WTC11 (cell line): ENCODE measurements at regions not wholly inside any gene's neighbourhood (a gene's known extent, or its start where the extent isn't known, plus 50 kb on each side); places are given as distances from the start of the nearest gene placed in this dataset.

Source experiments
- ATAC-seq: fragments of 200-7000 bp; cut with Tn5 transposase; 2 replicates; pipeline ENCODE4 v1.10.0; 2021; ENCODE audit warnings: mild to moderate bottlenecking, moderate library complexity
- CTCF ChIA-PET: fragments of 300-600 bp; sonication (Branson Sonifier 250); formaldehyde crosslinking; loops from one replicate; lab custom pipeline; 2021; ENCODE audit warnings: antibody characterized with exemption; lab: Charles Lee
- POLR2A ChIA-PET: fragments of 350-600 bp; sonication (Branson Sonifier 250); formaldehyde crosslinking; loops from one replicate; lab custom pipeline; 2021; ENCODE audit warnings: antibody characterized with exemption; lab: Charles Lee
- DNase-seq: peaks from one replicate; pipeline ENCODE4 v3.0.0; 2021; ENCODE audit warnings: low spot score
- H3K27ac Mint-ChIP-seq: 2 replicates; pipeline ENCODE4 v1.8.0; 2021; ENCODE audit warnings: mixed read lengths
- H3K27me3 Mint-ChIP-seq: 2 replicates; pipeline ENCODE4 v1.8.0; 2021; ENCODE audit warnings: low read depth, mild to moderate bottlenecking, moderate library complexity, mixed read lengths
- H3K36me3 Mint-ChIP-seq: 2 replicates; pipeline ENCODE4 v1.8.0; 2021; ENCODE audit warnings: mixed read lengths
- H3K4me1 Mint-ChIP-seq: 2 replicates; pipeline ENCODE4 v1.8.0; 2022; ENCODE audit warnings: mixed read lengths
- H3K4me3 Mint-ChIP-seq: 2 replicates; pipeline ENCODE4 v1.8.0; 2021; ENCODE audit warnings: mild to moderate bottlenecking, moderate library complexity, mixed read lengths
- H3K9me3 Mint-ChIP-seq: 2 replicates; pipeline ENCODE4 v1.8.0; 2021; ENCODE audit warnings: mixed read lengths
- ELF4 ChIP-seq: sonication (generic); formaldehyde crosslinking; IDR thresholded peaks from 2 replicates; pipeline ENCODE4 v1.8.1; 2022; ENCODE audit warnings: low read depth, mild to moderate bottlenecking, moderate library complexity, missing genetic modification reagents
- EMX1 ChIP-seq: fragments of 250-450 bp; sonication (Bioruptor Pico); IDR thresholded peaks from 2 replicates; pipeline ENCODE4 v1.8.0; 2021; ENCODE audit warnings: mild to moderate bottlenecking
- FOXP1 ChIP-seq: sonication (generic); formaldehyde crosslinking; IDR thresholded peaks from 2 replicates; pipeline ENCODE4 v1.8.0; 2022; ENCODE audit warnings: missing genetic modification reagents, mild to moderate bottlenecking, moderate library complexity, borderline replicate concordance
- GABPB1 ChIP-seq: sonication (generic); formaldehyde crosslinking; IDR thresholded peaks from 2 replicates; pipeline ENCODE4 v1.8.1; 2023; ENCODE audit warnings: mild to moderate bottlenecking, missing genetic modification reagents
- JAZF1 ChIP-seq: fragments of 250-450 bp; sonication (Bioruptor Pico); IDR thresholded peaks from 2 replicates; pipeline ENCODE4 v1.9.0; 2021; ENCODE audit warnings: moderate library complexity, mild to moderate bottlenecking, inconsistent platforms
- NFATC4 ChIP-seq: fragments of 250-450 bp; sonication (Bioruptor Pico); IDR thresholded peaks from 2 replicates; pipeline ENCODE4 v1.9.0; 2021; ENCODE audit warnings: mild to moderate bottlenecking
- NR3C1 ChIP-seq: sonication (generic); formaldehyde crosslinking; conservative IDR thresholded peaks from 2 replicates; pipeline ENCODE4 v1.8.1; 2023; ENCODE audit warnings: low read depth, mild to moderate bottlenecking, missing genetic modification reagents
- TCF7 ChIP-seq: sonication (generic); formaldehyde crosslinking; IDR thresholded peaks from 2 replicates; pipeline ENCODE4 v1.8.0; 2022; ENCODE audit warnings: mild to moderate bottlenecking, low read depth, missing genetic modification reagents, moderate library complexity
- ZNF138 ChIP-seq: sonication (generic); formaldehyde crosslinking; conservative IDR thresholded peaks from 2 replicates; pipeline ENCODE4 v1.8.1; 2022; ENCODE audit warnings: mild to moderate bottlenecking, moderate library complexity, missing genetic modification reagents
- ZNF219 ChIP-seq: sonication (generic); formaldehyde crosslinking; IDR thresholded peaks from 2 replicates; pipeline ENCODE4 v1.8.0; 2023; ENCODE audit warnings: missing genetic modification reagents, mild to moderate bottlenecking, borderline replicate concordance
- ZNF317 ChIP-seq: sonication (generic); formaldehyde crosslinking; IDR thresholded peaks from 2 replicates; pipeline ENCODE4 v1.8.1; 2023; ENCODE audit warnings: low read depth, mild to moderate bottlenecking, moderate library complexity, missing genetic modification reagents, borderline replicate concordance
- ZNF671 ChIP-seq: fragments of 250-450 bp; sonication (Bioruptor Pico); IDR thresholded peaks from 2 replicates; pipeline ENCODE4 v1.8.0; 2021; ENCODE audit warnings: mild to moderate bottlenecking
- TF ChIP-seq, protein P1 (sequence below): fragments of 250-450 bp; sonication (Bioruptor Pico); conservative IDR thresholded peaks from 2 replicates; pipeline ENCODE4 v1.9.0; 2021; ENCODE audit warnings: mild to moderate bottlenecking
- TF ChIP-seq, protein P2 (sequence below): sonication (generic); formaldehyde crosslinking; IDR thresholded peaks from 2 replicates; pipeline ENCODE4 v1.8.1; 2022; ENCODE audit warnings: mild to moderate bottlenecking, missing genetic modification reagents, moderate library complexity, borderline replicate concordance
- TF ChIP-seq, protein P3 (sequence below): sonication (generic); formaldehyde crosslinking; IDR thresholded peaks from 2 replicates; pipeline ENCODE4 v1.8.1; 2023; ENCODE audit warnings: mild to moderate bottlenecking, missing genetic modification reagents, moderate library complexity
- TF ChIP-seq, protein P4 (sequence below): fragments of 250-450 bp; sonication (Bioruptor Pico); IDR thresholded peaks from 2 replicates; pipeline ENCODE4 v1.8.0; 2021; ENCODE audit warnings: mild to moderate bottlenecking

DNA sequence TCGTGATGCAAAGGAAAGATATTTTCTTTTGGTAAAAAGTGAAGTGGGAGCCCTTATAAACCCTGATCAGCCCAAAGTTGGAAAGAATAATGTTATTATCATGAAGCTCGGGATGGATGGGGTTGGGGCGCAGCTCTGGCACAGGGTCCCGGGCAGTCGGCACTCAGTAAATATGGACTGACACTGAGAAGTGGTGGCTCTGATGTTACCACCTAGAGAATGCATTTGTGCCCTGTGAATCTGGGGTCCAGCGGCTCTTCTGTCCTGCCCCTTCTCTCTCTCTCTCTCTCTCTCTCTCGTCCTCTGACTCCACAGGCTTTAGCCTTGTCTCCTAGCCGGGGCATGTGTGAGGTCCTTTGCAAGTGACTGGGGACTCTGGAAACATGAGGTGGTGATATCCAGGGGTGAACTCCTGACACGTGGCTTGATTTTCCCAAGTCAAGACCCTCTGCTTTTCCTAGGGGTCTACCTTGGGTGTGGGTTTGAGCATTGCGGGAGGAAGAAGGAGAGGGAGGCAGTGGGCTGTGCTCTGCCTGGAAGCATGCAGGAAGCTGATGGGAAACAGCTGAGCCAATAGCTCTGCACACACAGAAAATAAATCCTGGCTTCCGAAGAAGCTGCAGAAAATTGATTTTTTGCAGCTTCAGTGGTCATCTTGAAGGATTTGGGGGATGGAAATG, 162.7 kb downstream of the MACROH2A1 start:
- H3K9me3 Mint-ChIP-seq, result no peaks in the 10 kb centered on the region
- H3K27ac Mint-ChIP-seq, result no peak overlapping the region
- ATAC-seq (no peak), DNase-seq (no peak)
- H3K36me3 Mint-ChIP-seq, result no peaks in the 10 kb centered on the region
- H3K4me1 Mint-ChIP-seq, result peaks cover 17% of the 10 kb centered on the region
- H3K27me3 Mint-ChIP-seq, result no peaks in the 10 kb centered on the region
- CTCF ChIA-PET, result interaction anchor here (0.9 to 1.1 kb wide), 2 partner anchors 24 to 30 kb away, joined by 3 to 4 read pairs; no protein-coding TSS in a partner anchor
- POLR2A ChIA-PET, result no interaction called here
- no peak overlapping the region for H3K4me3 Mint-ChIP-seq
- no peak for TF ChIP-seq GABPB1
- TF ChIP-seq, protein P1, sequence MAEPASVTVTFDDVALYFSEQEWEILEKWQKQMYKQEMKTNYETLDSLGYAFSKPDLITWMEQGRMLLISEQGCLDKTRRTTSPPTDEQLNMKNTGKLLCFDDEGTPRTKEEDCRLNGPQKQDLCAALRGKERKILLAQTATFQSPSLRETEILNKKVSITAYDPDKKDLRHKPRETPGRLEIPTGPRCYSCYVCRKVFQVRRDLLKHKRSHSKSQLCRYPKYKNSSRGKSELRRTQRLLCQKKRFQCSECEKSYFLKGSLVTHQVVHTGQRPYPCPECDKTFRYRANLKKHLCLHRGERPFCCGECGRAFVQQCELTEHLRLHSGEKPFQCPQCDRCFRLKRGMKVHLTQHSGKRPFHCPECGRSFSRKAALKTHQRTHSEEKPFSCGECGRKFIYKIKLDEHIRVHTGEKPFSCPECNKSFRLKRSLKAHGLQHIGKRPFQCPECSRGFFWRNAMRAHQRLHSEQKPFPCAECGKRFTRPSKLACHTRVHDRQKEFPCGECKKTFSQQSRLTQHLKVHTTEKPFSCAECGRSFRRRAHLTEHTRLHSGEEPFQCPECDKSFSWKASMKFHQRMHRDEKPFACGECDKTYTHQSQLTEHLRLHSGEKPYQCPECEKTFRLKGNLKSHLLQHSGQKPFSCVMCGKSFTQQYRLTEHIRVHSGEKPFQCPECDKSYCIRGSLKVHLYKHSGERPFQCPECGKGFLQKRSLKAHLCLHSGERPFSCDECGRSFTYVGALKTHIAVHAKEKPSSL (CRISPR knock-in tag), result no peak
- TF ChIP-seq EMX1 (CRISPR knock-in tag), result no peak
- no peak for TF ChIP-seq ZNF219
- no peak for TF ChIP-seq ZNF317 (CRISPR knock-in tag)
- no peak for TF ChIP-seq NFATC4 (CRISPR knock-in tag)
- TF ChIP-seq, protein P2, sequence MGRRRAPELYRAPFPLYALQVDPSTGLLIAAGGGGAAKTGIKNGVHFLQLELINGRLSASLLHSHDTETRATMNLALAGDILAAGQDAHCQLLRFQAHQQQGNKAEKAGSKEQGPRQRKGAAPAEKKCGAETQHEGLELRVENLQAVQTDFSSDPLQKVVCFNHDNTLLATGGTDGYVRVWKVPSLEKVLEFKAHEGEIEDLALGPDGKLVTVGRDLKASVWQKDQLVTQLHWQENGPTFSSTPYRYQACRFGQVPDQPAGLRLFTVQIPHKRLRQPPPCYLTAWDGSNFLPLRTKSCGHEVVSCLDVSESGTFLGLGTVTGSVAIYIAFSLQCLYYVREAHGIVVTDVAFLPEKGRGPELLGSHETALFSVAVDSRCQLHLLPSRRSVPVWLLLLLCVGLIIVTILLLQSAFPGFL (CRISPR knock-in tag), result no peak
- no peak for TF ChIP-seq JAZF1
- TF ChIP-seq, protein P3, sequence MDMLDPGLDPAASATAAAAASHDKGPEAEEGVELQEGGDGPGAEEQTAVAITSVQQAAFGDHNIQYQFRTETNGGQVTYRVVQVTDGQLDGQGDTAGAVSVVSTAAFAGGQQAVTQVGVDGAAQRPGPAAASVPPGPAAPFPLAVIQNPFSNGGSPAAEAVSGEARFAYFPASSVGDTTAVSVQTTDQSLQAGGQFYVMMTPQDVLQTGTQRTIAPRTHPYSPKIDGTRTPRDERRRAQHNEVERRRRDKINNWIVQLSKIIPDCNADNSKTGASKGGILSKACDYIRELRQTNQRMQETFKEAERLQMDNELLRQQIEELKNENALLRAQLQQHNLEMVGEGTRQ (CRISPR knock-in tag), result no peak
- no peak for TF ChIP-seq ELF4 (CRISPR knock-in tag)
- TF ChIP-seq NR3C1, result no peak
- no peak for TF ChIP-seq ZNF671 (CRISPR knock-in tag)
- TF ChIP-seq, protein P4, sequence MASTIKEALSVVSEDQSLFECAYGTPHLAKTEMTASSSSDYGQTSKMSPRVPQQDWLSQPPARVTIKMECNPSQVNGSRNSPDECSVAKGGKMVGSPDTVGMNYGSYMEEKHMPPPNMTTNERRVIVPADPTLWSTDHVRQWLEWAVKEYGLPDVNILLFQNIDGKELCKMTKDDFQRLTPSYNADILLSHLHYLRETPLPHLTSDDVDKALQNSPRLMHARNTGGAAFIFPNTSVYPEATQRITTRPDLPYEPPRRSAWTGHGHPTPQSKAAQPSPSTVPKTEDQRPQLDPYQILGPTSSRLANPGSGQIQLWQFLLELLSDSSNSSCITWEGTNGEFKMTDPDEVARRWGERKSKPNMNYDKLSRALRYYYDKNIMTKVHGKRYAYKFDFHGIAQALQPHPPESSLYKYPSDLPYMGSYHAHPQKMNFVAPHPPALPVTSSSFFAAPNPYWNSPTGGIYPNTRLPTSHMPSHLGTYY (CRISPR knock-in tag), result no peak
- no peak for TF ChIP-seq ZNF138 (CRISPR knock-in tag)
- no peak for TF ChIP-seq FOXP1 (CRISPR knock-in tag)

DNA sequence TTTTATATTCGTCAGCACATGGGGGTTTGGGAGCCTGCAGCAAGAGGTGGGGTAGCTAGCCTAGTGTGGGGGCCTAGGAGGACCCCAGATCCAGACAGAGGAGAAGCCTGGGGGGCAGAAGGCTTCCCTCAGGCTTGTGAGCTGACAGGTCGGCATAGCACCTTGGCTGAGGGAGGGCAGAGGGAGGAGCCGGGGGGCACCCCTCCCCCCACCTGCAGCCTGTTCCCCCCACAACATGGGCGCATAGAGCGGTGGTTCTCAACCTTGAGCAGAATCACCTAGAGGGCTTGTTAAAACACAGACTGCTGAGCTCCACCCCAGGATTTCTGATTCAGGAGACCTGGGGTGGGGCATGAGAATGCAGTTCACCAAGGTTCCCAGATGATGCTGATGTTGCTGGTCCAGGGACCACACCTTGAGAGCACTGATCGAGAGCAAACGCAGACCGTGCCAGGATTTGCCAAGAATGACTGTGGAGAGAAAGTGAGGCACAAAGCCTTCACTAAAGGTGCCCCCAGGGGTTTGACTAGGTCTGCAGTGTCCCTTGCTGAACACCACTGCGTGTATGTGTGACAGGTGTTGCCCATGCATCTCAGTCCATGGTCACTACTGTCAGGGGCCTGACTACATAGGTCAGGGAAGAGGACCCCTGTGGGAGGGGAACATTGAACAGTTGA, 163.3 kb downstream of the MACROH2A1 start:
- CTCF ChIA-PET, result no interaction called here

More for the DNA sequence above, 163.3 kb downstream of the MACROH2A1 start:
- Mint-ChIP-seq H3K4me3 (no peak overlapping the region), H3K36me3 (no peaks in the 10 kb centered on the region), H3K4me1 (peaks cover 17% of the 10 kb centered on the region), H3K27ac (no peak overlapping the region), H3K9me3 (no peaks in the 10 kb centered on the region), H3K27me3 (no peaks in the 10 kb centered on the region)
- ATAC-seq, result no peak
- no peak for TF ChIP-seq TCF7 (CRISPR knock-in tag)
- POLR2A ChIA-PET, result no interaction called here
- no peak for DNase-seq
